HCT116 (cell line): ENCODE measurements at regions not wholly inside any gene's neighbourhood (a gene's known extent, or its start where the extent isn't known, plus 50 kb on each side); places are given as distances from the start of the nearest gene placed in this dataset.

ENCODE experiments used
- ATAC-seq: fragments of 200-7000 bp; cut with Tn5 transposase; 2 replicates; pipeline ENCODE4 v1.9.1; 2020; ENCODE audit warnings: mild to moderate bottlenecking, moderate library complexity
- BruUV-seq: library from RNA; stranded (reverse); fragments of 400-500 nt; replicated peaks from 2 replicates; lab custom pipeline; 2021; lab: Mats Ljungman, UMichigan
- CTCF ChIA-PET: fragments of 300-600 bp; sonication (Branson Sonifier 250); formaldehyde crosslinking; loops from one replicate; lab custom pipeline; 2021; ENCODE audit warnings: antibody characterized with exemption; lab: Charles Lee
- POLR2A ChIA-PET: fragments of 300-600, 350-600 bp; sonication (Branson Sonifier 250); formaldehyde crosslinking; loops from one replicate; lab custom pipeline; 2021; ENCODE audit warnings: antibody characterized with exemption; lab: Charles Lee
- RAD21 ChIA-PET, 2 experiments: fragments of 300-600 bp; sonication (Branson Sonifier 250); formaldehyde crosslinking; loops; one replicate each; lab custom pipeline; 2023; ENCODE audit warnings: low total read pairs in 2 of 2; ENCODE audit not compliant: uncharacterized antibody in 2 of 2, unreplicated experiment in 2 of 2, low non-redundant PET in 1 of 2; lab: Charles Lee
- DNase-seq: peaks from one replicate; pipeline ENCODE4 v3.0.0-alpha.2; 2010; ENCODE audit warnings: low read depth, low spot score
- H2AFZ ChIP-seq: fragments of 200-600 bp; shearing (Covaris generic), sonication (generic); 2 replicates; pipeline ENCODE4 v1.6.1; 2017; ENCODE audit warnings: low read depth, mixed run types, mixed read lengths, antibody characterized with exemption, low read length; ENCODE audit not compliant: poor library complexity, severe bottlenecking
- H3K27ac ChIP-seq: 2 replicates; pipeline ENCODE4 v1.5.1; 2012; ENCODE audit warnings: low read depth, low read length
- H3K27me3 ChIP-seq: fragments of 200-600 bp; sonication (generic); 2 replicates; pipeline ENCODE4 v1.6.1; 2016; ENCODE audit warnings: mixed run types, low read length, mixed read lengths; ENCODE audit not compliant: insufficient read depth
- H3K36me3 ChIP-seq, 2 experiments: fragments of 200-500 bp in 1 of 2; fragments of 200-600 bp in 1 of 2; sonication (Bioruptor generic) in 1 of 2; sonication (generic) in 1 of 2; 2 replicates each; pipeline versions ENCODE4 v1.5.1 to v1.6.1; 2014 to 2016; ENCODE audit warnings: low read length in 2 of 2, inconsistent platforms in 1 of 2, mixed read lengths in 1 of 2, mixed run types in 1 of 2; ENCODE audit not compliant: insufficient read depth in 2 of 2, control insufficient read depth in 1 of 2
- H3K4me1 ChIP-seq, 2 experiments: fragments of 200-600 bp in 1 of 2; sonication (generic) in 1 of 2; 2 replicates each; pipeline versions ENCODE4 v1.5.1 to v1.6.1; 2012 to 2017; ENCODE audit warnings: low read length in 2 of 2, inconsistent platforms in 1 of 2, mild to moderate bottlenecking in 1 of 2, mixed read lengths in 1 of 2, mixed run types in 1 of 2, moderate library complexity in 1 of 2; ENCODE audit not compliant: insufficient read depth in 2 of 2, control insufficient read depth in 1 of 2
- H3K4me2 ChIP-seq: fragments of 200-600 bp; sonication (generic); 2 replicates; pipeline ENCODE4 v1.6.1; 2017; ENCODE audit warnings: mixed run types, low read length, mixed read lengths
- H3K4me3 ChIP-seq, 2 experiments: fragments of 200-600 bp in 1 of 2; sonication (generic) in 1 of 2; replicated peaks in 1 of 2; 2 replicates each; pipeline ENCODE4 v1.5.1; 2011 to 2016; ENCODE audit warnings: low read length in 2 of 2, control low read depth in 1 of 2, low read depth in 1 of 2, mild to moderate bottlenecking in 1 of 2, mixed read lengths in 1 of 2, mixed run types in 1 of 2
- H3K79me2 ChIP-seq: fragments of 200-600 bp; sonication (generic); 2 replicates; pipeline ENCODE4 v1.6.1; 2017; ENCODE audit warnings: mild to moderate bottlenecking, mixed run types, low read length, moderate library complexity, mixed read lengths; ENCODE audit not compliant: insufficient read depth
- H3K9ac ChIP-seq: fragments of 200-600 bp; sonication (generic); 2 replicates; pipeline ENCODE4 v1.6.1; 2016; ENCODE audit warnings: low read length, mixed read lengths
- H3K9me2 ChIP-seq: fragments of 200-600 bp; sonication (generic), shearing (Covaris generic); 2 replicates; pipeline ENCODE4 v1.6.1; 2017; ENCODE audit warnings: mixed run types, mild to moderate bottlenecking, moderate library complexity; ENCODE audit not compliant: insufficient read depth
- H3K9me3 ChIP-seq, 2 experiments: fragments of 200-500 bp in 1 of 2; fragments of 200-600 bp in 1 of 2; sonication (Bioruptor generic) in 1 of 2; sonication (generic) in 1 of 2; 2 replicates each; pipeline ENCODE4 v1.6.1; 2014 to 2017; ENCODE audit warnings: low read length in 2 of 2, mixed read lengths in 2 of 2, inconsistent platforms in 1 of 2, low read depth in 1 of 2, mild to moderate bottlenecking in 1 of 2, mixed run types in 1 of 2, moderate library complexity in 1 of 2; ENCODE audit not compliant: control insufficient read depth in 1 of 2, insufficient read depth in 1 of 2
- H4K20me1 ChIP-seq: fragments of 200-600 bp; sonication (generic), shearing (Covaris generic); 2 replicates; pipeline ENCODE4 v1.6.1; 2017; ENCODE audit warnings: mixed run types, mild to moderate bottlenecking, moderate library complexity; ENCODE audit not compliant: insufficient read depth
- ATF3 ChIP-seq: IDR thresholded peaks from 2 replicates; pipeline ENCODE4 v1.6.1; 2012
- CEBPB ChIP-seq: IDR thresholded peaks from 2 replicates; pipeline ENCODE4 v1.6.1; 2012; ENCODE audit warnings: low read depth
- CTCF ChIP-seq, 3 experiments: fragments of 200-600 bp in 1 of 3; sonication (generic) in 1 of 3; IDR thresholded peaks in 2 of 3; conservative IDR thresholded peaks in 1 of 3; 2 replicates each; pipeline ENCODE4 v1.5.1; 2012 to 2017; ENCODE audit warnings: low read depth in 2 of 3, low read length in 2 of 3, antibody characterized with exemption in 1 of 3, borderline replicate concordance in 1 of 3, control low read depth in 1 of 3, mild to moderate bottlenecking in 1 of 3, mixed read lengths in 1 of 3, mixed run types in 1 of 3, moderate library complexity in 1 of 3; ENCODE audit not compliant: insufficient read depth in 1 of 3
- EZH2phosphoT487 ChIP-seq: fragments of 200-600 bp; IDR thresholded peaks from 2 replicates; pipeline ENCODE4 v1.6.1; 2018; ENCODE audit warnings: antibody characterized with exemption, borderline replicate concordance
- JUND ChIP-seq: IDR thresholded peaks from 2 replicates; pipeline ENCODE4 v1.6.1; 2012
- POLR2A ChIP-seq: IDR thresholded peaks from 2 replicates; pipeline ENCODE4 v1.7.0; 2011; ENCODE audit warnings: borderline replicate concordance; ENCODE audit not compliant: insufficient read depth, insufficient read length; ENCODE audit errors: extremely low read depth
- POLR2AphosphoS5 ChIP-seq: IDR thresholded peaks from 2 replicates; pipeline ENCODE4 v1.6.1; 2011; ENCODE audit warnings: mild to moderate bottlenecking, low read depth, low read length, moderate library complexity
- REST ChIP-seq: IDR thresholded peaks from 2 replicates; pipeline ENCODE4 v1.6.1; 2012; ENCODE audit warnings: low read depth
- SIN3A ChIP-seq: IDR thresholded peaks from 2 replicates; pipeline ENCODE4 v1.6.1; 2012; ENCODE audit warnings: low read depth
- TCF7L2 ChIP-seq: IDR thresholded peaks from 2 replicates; pipeline ENCODE4 v1.7.0; 2011; ENCODE audit warnings: borderline replicate concordance, inconsistent platforms; ENCODE audit not compliant: insufficient read depth, insufficient read length; ENCODE audit errors: extremely low read depth
- ZFX ChIP-seq: fragments of 450-650 bp; IDR thresholded peaks from 2 replicates; pipeline ENCODE4 v1.6.1; 2017
- ZNF274 ChIP-seq: fragments of 200-500 bp; sonication (Bioruptor generic); IDR thresholded peaks from 2 replicates; pipeline ENCODE4 v1.6.1; 2014; ENCODE audit warnings: mild to moderate bottlenecking, low read depth, low read length, inconsistent platforms
- intact Hi-C: fragments of 100-400 bp; cut with micrococcal nuclease; formaldehyde crosslinking; loops from 2 replicates; pipeline ENCODE4 v1.10.0; 2022
- TF ChIP-seq, protein P1 (sequence below): IDR thresholded peaks from 2 replicates; pipeline ENCODE4 v1.6.1; 2011; ENCODE audit warnings: mild to moderate bottlenecking, low read length, moderate library complexity; ENCODE audit not compliant: insufficient replicate concordance; ENCODE audit errors: extremely low read depth

- Histone ChIP-seq H3K9me3 (peaks cover 11 to 29% of the 10 kb centered on the region in 2 experiments; a peak in 2 of 4 replicates), H3K9ac (no peak overlapping the region), H3K27ac (no peak overlapping the region), H3K9me2 (no peaks in the 10 kb centered on the region), H4K20me1 (no peaks in the 10 kb centered on the region), H3K79me2 (no peaks in the 10 kb centered on the region), H3K36me3 (no peaks in the 10 kb centered on the region), H3K27me3 (no peaks in the 10 kb centered on the region), H2AFZ (no peak overlapping the region), H3K4me3 (no peak overlapping the region), H3K4me1 (no peaks in the 10 kb centered on the region), H3K4me2 (no peak overlapping the region)
- BruUV-seq, result no TSS peak
- DNase-seq (no peak), ATAC-seq (no peak)
- intact Hi-C loops, result no loop called here
- no peak for TF ChIP-seq SIN3A
- TF ChIP-seq CTCF (IDR thresholded peaks at IDR 0.05 in 2 of 3, conservative IDR thresholded peaks at IDR 0.05 in 1 of 3; ENCODE audit: borderline replicate concordance in 1 of 3, insufficient read depth in 1 of 3, low read depth in 2 of 3, low read length in 2 of 3), result no peak
- TF ChIP-seq POLR2AphosphoS5, result no peak
- no peak for TF ChIP-seq POLR2A
- TF ChIP-seq ATF3, result no peak
- POLR2A ChIA-PET, result no interaction called here
- CTCF ChIA-PET, result no interaction called here
- RAD21 ChIA-PET, result no interaction called here
Measured at GRCh38 chr4:62377245-62377644, 1177.1 kb downstream of the ADGRL3 start.

DNA sequence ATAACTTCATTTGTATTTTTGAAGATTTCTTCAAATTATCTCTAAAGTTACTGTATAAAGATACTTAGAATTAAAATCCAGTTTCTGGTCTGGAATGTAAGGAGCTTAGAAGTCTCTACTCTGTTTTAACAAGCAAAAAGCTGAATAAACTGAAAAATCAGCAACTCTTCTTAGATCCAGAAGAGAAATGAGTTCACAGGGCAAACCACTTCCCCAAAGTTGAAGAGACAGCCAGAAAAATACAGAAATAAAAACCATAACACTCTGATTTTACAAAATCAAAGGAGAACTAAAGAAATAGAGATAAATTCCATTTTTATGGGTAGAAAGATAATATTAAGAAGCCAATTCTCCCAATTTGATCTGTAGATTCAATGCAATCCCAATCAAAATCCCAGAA lies 1166.8 kb downstream of the ADGRL3 start:
- H3K4me2 ChIP-seq, result no peak overlapping the region
- no peak overlapping the region for H2AFZ ChIP-seq
- no peaks in the 10 kb centered on the region for H3K79me2 ChIP-seq
- RAD21 ChIA-PET, result no interaction called here
- H3K9me3 ChIP-seq, result peaks cover 3 to 21% of the 10 kb centered on the region in 2 experiments; a peak in 2 of 4 replicates
- H3K27me3 ChIP-seq, result no peaks in the 10 kb centered on the region
- CTCF ChIA-PET, result no interaction called here
- no peaks in the 10 kb centered on the region for H3K9me2 ChIP-seq
- no peak overlapping the region for H3K9ac ChIP-seq
- no peak overlapping the region for H3K27ac ChIP-seq
- POLR2A ChIA-PET, result no interaction called here
- no TSS peak for BruUV-seq
- H3K4me1 ChIP-seq, result no peaks in the 10 kb centered on the region
- intact Hi-C loops, result no loop called here
- ATAC-seq, result no peak
- H4K20me1 ChIP-seq, result no peaks in the 10 kb centered on the region
- no peak for DNase-seq
- H3K36me3 ChIP-seq, result no peaks in the 10 kb centered on the region
- no peak overlapping the region for H3K4me3 ChIP-seq
- TF ChIP-seq ATF3 (no peak), TCF7L2 (no peak), ZNF274 (no peak), REST (no peak), CEBPB (no peak), ZFX (no peak), JUND (no peak), EZH2phosphoT487 (no peak)
- TF ChIP-seq, protein P1, sequence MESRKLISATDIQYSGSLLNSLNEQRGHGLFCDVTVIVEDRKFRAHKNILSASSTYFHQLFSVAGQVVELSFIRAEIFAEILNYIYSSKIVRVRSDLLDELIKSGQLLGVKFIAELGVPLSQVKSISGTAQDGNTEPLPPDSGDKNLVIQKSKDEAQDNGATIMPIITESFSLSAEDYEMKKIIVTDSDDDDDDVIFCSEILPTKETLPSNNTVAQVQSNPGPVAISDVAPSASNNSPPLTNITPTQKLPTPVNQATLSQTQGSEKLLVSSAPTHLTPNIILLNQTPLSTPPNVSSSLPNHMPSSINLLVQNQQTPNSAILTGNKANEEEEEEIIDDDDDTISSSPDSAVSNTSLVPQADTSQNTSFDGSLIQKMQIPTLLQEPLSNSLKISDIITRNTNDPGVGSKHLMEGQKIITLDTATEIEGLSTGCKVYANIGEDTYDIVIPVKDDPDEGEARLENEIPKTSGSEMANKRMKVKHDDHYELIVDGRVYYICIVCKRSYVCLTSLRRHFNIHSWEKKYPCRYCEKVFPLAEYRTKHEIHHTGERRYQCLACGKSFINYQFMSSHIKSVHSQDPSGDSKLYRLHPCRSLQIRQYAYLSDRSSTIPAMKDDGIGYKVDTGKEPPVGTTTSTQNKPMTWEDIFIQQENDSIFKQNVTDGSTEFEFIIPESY, result no peak
